SU-DHL-6 (cell line): ENCODE measurements at regions not wholly inside any gene's neighbourhood (a gene's known extent, or its start where the extent isn't known, plus 50 kb on each side); places are given as distances from the start of the nearest gene placed in this dataset.

ENCODE experiments used
- EZH2phosphoT487 ChIP-seq: fragments of 200-600 bp; sonication (generic), shearing (Covaris generic); conservative IDR thresholded peaks from 2 replicates; pipeline ENCODE4 v1.6.1; 2018; ENCODE audit warnings: mild to moderate bottlenecking, antibody characterized with exemption, low read length, moderate library complexity, mixed read lengths
- TF ChIP-seq, protein P1 (sequence below): fragments of 200-600 bp; sonication (generic); IDR thresholded peaks from one replicate; pipeline ENCODE4 v1.5.1; 2017; ENCODE audit warnings: antibody characterized with exemption, mild to moderate bottlenecking, low read length, moderate library complexity; ENCODE audit not compliant: insufficient read depth, poor library complexity, severe bottlenecking

GRCh38 chr15:93968773-93969172 lies 262.6 kb upstream of the MCTP2 start:
- TF ChIP-seq, protein P1, sequence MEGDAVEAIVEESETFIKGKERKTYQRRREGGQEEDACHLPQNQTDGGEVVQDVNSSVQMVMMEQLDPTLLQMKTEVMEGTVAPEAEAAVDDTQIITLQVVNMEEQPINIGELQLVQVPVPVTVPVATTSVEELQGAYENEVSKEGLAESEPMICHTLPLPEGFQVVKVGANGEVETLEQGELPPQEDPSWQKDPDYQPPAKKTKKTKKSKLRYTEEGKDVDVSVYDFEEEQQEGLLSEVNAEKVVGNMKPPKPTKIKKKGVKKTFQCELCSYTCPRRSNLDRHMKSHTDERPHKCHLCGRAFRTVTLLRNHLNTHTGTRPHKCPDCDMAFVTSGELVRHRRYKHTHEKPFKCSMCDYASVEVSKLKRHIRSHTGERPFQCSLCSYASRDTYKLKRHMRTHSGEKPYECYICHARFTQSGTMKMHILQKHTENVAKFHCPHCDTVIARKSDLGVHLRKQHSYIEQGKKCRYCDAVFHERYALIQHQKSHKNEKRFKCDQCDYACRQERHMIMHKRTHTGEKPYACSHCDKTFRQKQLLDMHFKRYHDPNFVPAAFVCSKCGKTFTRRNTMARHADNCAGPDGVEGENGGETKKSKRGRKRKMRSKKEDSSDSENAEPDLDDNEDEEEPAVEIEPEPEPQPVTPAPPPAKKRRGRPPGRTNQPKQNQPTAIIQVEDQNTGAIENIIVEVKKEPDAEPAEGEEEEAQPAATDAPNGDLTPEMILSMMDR: no peak
- TF ChIP-seq EZH2phosphoT487: no peak
